Midbrain (tissue), 1 donor: ENCODE measurements at regions not wholly inside any gene's neighbourhood (a gene's known extent, or its start where the extent isn't known, plus 50 kb on each side); places are given as distances from the start of the nearest gene placed in this dataset.

Experiments used
- DNase-seq: peaks from one replicate; lab custom pipeline; 2025; lab: John Stamatoyannopoulos, UW

DNA sequence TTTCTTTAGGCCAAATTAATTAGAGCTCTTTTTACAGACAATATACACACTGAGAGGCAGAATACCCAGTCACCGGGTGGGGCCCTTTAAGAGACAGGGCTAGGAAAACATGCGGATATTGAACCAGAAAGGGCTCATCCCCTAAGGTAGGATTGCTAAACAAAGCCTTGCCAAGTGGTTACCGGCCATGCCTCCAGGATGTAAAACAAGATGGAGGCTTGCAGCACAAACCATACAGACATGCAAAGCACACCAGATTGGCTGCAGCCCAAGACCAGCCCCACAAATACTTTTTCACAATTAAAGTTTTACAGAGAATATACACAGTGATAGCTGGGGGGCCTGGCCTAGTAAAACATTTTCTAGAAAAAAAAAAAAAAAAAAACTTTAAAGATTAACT lies 210.0 kb downstream of the KLHL4 start:
- DNase-seq, result no peak

DNA sequence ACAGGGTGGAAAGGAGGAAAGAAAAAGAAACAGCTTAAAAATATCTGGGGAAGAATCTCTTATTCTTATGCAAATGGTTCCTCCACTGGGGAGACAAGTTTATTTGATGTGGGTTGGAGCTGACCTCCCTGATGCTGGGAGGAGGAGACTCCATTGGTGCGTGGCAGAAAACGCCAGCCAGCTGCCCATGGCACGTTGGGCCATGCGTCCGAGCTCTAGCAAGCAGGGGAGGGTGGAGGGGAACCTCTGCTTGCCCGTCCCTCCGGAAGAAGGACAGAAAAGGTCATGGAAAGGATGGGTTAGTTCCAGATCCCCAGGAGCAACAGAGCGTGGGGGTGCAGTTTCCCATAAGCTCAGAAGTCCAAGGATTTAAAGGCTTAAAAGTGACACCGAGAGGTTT lies 210.4 kb downstream of the KLHL4 start:
- no peak for DNase-seq

DNA sequence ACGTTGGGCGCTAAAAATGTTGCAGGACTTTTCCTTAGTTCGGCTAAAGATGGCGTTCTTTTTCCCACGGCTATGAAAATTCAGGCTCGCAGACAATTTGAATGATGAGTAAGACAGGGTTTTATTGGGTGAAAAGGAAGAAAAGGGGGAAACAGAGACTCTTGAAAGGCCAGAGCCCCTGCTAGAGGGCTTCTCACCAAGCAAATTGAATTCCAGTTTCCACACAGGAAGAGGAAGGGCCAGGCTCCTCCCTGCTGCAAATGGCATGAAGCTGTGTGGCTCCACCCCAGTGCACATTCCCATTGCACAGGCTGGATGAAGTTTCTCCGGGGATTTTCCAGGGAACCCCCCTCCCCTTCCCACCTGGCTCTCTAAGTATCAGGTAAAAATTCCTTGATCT lies 210.9 kb downstream of the KLHL4 start:
- no peak for DNase-seq

DNA sequence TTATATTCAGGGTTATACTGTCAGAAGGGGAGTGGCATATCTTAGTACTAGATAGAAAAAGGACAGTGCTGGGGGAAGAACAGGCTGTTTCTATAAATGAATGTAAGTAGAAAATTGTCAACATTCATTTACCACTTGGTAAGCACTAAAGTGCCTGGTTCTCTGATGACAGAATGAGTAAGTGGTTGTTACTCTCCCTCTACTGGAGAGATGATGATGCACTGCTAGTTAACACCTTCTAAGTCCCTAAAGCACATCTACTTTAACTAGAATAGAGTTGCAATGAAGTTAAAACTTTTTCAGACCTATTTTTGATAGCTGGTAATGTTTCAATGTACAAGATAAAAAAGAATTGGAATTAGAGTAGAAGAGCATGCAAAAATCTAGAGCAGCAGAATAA lies 214.5 kb downstream of the KLHL4 start:
- no peak for DNase-seq

DNA sequence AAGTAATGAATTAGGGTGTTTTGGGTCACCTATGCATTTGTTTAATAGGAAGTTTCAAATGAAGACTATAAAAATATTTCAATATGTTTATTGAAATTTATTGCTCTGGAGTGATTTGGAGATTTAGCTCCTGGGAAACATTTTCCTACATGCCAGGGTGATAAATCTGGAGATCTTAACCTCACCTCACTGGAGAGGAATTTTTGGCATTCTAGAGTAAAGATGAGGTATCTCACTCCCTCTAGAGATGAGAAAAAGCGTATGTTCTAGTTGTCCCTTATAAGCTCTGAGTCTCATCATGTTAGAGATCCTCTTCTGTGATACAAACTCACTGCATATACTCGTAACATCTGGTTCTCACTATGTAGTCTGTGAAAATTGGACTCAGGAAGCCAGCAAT lies 219.0 kb downstream of the KLHL4 start:
- no peak for DNase-seq

DNA sequence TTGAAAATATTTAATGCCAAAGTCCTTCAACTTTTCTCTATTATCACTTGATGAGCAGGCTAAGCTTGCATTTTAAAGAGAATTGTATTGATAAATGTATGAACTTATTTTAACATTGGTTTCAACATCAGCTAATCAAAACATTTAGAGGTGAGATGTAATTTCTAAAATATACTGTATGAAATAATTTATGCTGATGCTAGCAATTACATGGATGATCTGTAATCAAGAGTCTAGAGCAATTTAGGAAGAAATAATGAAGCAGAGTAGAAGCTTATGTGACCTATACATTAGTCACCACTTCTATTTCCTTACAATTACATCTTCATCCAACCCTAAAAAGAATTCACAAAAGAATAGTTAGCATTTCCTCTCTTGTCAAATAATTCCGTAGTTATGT lies 226.8 kb downstream of the KLHL4 start:
- no peak for DNase-seq

DNA sequence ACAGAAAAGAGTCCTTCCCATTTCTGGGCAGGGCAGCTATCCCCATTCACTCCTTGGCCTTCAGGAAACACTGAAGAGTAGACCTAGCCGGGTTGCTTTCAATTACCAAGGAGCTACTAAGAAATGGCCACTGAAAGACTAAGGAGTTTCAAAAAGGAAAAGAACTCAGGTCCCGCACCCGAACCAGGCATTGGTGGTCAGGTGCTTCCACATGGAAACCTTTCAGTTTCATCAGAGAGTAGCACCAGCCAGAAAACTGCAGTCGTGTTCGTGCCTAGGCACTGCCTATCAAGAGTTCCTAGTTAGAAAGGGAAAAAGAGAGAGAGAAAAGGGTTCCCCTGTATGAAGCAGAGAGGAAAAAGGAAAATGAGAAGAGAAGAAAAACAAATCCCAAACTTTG lies 237.9 kb downstream of the KLHL4 start:
- no peak for DNase-seq

DNA sequence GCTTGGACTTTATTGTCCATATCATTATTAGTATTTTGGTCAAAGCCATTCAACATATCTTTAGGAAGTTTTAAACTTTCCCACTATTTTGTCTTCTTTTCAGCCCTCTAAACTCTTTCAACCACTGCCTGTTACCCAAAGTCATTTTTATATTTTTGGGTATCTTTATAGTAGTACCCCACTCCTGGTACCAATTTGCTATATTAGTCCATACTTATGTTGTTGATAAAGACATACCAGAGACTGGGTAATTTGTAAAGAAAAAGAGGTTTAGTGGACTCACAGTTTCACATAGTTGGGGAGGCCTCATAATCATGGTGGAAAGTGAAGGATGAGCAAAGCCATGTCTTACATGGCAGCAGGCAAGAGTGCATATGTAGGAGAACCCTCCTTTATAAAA lies 271.4 kb downstream of the KLHL4 start:
- no peak for DNase-seq

DNA sequence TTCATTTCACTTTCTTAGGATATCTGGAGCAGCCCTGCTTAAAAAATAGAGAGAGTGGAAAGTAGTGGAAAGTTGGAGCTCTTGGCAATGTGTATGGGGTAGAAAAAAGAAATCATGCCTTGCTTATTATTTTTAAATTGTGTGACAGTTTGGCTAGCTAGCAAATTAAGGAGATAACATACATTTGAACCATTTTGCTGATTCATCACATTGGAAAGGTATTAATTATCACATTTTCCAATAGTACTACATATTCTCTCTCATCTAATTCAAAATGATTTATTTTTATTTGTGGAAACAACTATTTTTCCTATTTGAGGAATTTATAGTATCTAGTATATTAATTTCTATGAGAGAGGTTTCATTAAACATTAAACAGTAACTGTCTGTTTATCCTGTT lies 280.4 kb downstream of the KLHL4 start:
- no peak for DNase-seq

DNA sequence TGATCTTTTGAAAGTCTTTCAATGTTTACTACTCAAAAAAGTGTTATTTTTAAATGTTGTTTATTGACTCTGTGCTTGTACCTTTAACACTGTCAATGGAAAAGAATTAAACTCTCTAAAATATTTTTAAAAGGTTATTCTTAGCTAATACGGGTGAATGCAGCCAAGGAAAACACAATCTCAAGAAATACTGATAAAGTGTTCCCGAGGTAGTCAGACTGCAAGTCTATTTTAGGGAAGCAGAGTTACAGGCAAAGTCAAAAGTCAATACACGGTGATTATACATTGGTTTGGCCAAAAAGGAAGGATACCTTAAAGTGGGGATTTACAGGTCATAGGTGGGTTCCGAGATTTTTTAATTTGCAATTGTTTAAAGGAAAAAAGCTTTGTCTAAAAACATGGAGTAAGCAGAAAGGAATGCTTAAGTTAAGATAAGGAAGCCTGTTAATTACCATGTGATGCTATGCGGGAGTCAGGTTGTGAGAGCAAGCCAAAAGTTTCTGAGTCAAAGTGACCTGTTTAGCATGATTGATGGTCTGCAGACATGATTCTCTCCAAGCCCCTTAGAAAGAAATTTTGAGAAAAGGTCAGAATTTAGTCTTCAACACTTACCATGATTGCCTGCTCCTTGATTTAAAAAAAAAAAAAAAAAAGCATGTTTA lies 288.4 kb downstream of the KLHL4 start:
- no peak for DNase-seq

DNA sequence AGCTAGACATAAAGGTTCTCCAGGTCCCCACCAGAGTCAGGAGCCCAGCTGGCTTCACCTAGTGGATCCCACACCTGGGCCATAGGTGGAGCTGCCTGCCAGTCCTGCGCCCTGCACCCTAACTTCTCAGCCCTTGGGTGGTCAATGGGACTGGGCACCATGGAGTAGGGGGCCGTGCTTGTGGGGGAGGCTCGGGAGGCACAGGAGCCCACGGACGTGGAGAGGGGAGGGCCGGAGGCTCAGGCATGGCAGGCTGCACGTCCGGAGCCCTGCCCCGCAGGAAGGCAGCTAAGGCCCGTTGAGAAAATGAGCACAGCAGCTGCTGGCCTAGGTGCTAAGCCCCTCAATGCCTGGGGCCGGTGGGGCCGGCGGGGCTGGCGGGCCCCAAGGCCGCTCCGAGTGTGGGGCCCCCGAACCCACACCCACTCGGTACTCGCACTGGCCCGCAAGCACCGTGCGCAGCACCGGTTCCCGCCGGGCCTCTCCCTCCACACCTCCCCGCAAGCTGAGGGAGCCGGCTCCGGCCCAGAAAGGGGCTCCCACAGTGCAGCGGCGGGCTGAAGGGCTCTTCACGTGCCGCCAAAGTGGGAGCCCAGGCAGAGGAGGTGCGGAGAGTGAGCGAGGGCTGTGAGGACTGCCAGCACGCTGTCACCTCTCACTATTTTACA lies 291.1 kb downstream of the KLHL4 start:
- no peak for DNase-seq

DNA sequence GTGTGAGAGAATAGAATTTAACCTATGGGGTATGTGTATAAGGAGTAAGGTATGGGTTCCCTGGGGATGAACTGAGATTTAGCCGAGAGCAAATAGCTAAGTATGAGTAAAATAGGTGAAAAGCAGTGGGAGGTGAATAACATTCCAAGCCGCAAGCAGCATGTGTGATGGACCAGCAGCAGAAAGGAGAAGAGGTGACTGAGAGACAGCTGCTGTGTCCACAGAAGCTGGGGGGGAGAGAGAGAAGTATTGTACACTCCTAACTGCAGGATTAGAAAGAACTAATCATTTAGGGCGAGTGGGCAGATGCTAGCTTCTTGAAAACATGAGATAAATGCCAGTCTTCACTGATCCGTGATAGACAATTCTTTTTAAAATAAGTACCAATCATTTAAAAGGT lies 296.0 kb downstream of the KLHL4 start:
- no peak for DNase-seq

DNA sequence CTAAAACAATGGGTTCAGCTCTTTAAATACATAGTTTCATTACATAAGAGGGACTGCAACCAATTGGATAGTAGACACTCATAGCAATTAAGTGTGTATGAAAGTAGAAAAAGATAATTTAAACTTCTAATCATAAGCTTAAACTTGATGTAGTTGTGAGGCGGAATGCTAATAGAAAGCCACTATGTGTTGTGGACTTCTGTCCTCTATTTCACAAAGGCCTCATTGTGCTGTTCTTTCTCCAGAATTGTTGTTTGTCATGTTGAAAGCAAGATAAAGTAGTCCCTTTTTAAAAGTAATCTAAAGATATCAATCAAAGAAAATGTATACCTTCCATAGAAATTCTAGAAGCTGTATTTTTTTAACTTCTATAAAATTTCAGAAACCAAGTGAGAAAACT lies 329.4 kb downstream of the KLHL4 start:
- DNase-seq, result peak; percentile 3

DNA sequence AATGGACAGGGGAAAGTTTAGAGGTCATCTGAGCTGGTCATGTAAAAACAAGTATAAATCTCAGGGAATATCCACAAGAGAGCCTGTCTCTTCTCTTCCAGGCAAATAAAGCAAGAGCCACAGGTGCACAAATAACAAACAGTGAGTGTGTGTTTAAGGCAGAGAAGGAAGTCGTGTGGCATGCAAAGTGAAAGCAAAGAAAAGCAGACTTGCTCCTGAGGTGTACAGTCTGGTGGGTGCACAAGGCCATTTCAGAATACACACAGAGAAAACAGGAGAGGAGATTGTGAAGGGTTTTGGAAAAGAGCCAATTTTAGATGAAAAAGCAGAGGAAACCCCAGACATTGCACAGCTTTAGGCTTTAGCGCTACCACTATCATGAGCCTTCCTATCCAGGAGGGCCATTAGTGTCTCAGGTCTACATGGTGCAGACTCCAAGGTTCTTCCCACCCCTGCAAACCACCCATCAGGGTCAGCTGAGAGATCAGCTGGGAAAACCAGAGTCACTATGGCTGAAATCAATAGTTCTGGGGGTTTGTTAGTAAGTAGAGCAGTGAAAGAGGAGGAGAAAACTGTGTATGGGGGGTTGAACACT lies 355.8 kb downstream of the KLHL4 start:
- DNase-seq, result no peak

DNA sequence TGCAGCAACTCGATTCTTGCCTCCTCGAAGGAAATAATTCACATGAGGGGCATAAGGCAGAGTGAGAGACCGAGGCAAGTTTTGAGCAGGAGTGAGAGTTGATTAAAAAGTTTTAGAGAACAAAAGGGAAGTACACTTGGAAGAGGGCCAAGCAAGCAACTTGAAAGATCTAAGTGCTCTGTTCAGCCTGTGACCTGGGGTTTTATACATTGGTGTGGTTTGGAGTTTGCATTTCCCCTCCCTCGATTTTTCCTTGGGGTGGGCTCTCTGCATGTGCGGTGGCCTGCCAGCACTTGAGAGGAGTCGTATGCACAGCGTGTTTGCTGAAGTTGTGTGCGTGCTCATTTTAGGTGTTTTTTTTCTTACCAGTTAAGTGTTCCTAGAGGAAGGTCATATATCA lies 356.4 kb downstream of the KLHL4 start:
- no peak for DNase-seq

DNA sequence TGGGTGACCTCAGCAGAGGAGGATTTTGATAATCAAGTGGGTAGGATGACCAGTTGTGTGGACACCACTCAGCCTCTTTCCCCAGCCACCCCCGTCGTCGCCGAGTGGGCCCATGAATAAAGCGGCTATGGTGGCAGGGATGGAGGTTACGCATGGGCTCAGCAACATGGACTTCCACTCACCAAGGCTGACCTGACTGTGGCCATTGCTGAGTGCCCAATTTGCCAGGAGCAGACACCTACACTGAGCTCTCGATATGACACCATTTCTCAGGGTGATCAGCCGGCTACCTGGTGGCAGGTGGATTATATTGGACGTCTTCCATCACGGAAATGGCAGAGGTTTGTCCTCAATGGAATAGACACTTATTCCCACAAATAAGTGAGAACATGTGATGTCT lies 361.3 kb downstream of the KLHL4 start:
- no peak for DNase-seq

DNA sequence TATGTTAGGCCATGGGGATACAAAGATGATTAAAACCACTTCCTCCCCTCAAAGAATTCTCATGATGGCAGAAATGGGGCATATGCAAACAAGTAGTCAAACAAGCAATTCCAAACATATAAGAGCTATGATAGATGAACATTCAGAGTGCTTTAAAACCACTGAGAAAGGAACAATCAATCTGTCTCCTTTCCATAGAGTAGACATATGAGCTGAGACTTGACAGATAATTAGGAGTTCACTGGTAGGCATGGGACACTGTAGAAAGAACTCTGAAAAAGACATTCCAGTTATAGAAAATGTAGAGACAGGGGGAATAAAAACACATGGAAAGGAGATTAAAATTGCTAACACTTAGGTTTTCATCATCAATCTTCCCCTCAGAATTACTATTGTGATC lies 372.8 kb downstream of the KLHL4 start:
- no peak for DNase-seq

DNA sequence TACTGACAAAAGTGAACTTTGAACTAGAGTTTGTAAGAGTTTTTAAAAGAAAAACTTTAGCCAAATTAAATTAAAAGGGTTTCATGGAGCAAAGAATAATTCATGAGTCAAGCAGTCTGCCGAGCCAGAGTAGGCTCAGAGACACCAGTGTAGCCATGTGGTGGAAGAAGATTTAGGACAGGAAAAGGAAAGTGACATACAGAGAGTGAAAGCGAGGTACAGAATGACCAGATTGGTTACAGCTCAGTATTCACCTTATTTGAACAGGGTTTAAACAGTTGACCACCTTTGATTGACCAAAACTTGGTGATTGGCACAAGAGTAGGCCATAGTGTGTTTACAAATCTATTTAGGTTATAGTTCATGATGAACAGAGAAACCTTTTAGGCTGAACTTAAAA lies 377.8 kb downstream of the KLHL4 start:
- DNase-seq, result no peak

DNA sequence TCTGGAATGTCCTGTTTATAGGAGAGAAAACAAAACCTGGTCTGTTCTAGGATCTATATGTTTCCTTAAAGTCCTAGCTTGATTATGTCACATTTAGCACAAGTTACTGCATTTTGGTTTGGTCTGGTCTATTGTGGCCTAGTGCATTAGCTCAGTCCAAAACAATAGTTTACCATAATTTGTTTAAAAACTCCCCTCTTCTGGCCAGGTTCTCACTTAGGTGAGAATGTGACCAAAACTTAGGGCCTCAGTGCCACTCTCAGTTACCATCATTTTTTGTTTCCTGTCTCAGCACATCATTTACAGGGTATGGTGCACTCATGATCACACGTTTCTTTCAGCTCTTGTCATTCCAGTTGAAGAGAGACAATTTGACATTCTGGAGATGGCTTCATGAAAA lies 378.5 kb downstream of the KLHL4 start:
- no peak for DNase-seq

DNA sequence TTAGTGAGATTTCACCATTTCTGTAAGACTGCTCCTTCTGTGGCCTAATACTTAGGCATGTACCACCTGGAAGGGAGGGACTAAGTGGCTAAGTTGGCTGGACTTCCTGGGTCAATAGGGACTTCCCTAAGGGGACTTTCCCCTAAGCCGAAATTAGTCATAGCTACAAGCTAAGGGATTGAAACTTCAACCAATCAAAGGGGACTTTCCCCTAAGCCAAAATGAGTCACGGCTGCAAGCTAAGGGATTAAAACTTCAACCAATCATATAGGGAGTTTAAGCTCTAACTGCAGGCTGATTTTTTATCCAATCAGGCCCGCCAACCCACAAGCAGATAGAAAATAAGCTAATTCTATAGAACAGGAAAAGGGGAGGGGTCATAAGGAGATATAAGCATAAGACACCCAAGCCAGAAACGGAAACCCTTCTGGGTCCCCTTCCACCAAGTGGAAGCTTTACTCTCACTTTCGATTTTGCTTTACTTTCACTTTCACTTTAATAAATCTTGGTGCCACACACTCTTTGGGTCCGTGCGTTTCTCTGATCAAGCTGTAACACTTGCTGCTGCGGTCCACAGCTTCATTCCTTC lies 382.8 kb downstream of the KLHL4 start:
- no peak for DNase-seq

DNA sequence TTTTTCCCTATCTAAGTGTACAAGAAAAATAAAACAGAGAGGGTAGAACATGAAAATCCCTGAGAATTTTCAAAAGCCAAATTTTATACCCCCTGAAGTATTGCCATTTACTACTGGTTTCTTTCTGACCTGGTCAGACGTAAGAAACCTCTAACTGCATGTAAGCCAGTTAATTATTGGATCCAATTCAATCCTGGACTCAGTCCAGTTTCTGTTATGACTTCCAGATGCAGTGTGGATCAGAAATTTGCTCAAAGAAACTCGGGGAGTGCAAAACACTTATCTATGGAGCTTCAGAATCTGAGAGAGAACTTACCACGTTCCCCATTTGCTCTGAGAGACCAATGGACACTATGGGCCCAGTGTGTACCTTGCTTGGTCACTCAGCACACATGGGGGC lies 383.5 kb downstream of the KLHL4 start:
- DNase-seq, result no peak

DNA sequence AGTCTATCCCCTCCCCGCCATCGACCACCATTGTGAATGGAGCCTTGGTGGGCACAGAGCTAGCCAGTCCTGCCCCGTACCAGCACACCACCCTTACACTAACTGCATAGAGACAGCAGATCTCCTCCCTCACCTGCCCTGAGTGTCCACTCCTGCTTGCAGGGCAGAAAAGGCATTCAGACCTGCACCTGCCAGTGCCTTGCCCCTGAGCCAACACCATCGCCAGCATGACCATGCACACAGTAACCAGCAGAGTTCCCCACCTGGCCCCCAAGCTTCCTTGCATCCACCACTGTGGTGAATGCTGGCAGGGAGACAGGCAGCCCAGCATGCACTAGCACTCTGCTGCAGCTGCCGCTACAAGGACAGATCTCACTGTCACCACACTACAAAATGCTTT lies 397.1 kb downstream of the KLHL4 start:
- DNase-seq, result no peak

DNA sequence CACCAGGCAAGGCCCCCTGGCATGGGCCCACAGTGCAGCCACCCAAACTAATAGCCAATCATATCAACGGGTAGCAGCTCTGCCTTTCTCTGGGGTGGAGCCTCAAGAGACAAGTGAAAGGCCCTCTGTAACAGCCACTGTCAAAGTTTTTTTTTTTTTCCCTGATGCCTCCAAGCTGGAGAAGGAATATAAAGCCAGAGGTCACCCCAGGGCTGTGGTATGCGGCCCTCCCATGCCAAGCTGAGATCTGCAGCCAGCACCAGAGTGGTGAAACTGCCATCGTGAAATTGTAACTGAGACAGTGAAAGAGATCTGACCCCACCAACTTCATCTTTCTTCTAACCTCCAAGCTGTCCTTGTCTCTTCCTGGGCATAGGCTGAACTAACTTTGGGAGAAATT lies 407.0 kb downstream of the KLHL4 start:
- DNase-seq, result no peak
